ENCODE measurements at regions not wholly inside any gene's neighbourhood (a gene's known extent, or its start where the extent isn't known, plus 50 kb on each side); places are given as distances from the start of the nearest gene placed in this dataset.
"Not testable (repeated sequence)": the region's sequence is repeated elsewhere in the genome, so short reads cannot be mapped to it uniquely, and the experiment has no call there.

DNA sequence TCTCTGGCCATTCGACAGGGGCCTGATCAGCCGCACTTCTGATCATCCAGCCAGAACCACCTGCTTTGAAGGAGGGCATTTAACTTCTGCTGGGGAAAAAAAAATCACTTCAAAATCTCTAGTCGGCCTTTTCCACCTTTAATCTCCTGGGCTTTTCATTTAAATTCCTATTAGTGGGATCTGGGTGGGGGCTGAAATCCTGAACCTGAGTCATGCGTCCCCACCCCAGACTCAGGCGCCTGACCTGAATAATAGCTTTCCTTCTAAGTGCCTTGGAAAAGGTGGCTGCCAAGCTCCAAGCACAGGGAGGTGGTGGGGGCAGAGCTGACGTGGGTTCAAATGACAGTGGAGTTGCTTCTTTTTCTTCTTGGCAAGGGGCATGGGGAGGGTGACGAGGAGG, 246.0 kb upstream of the EXOC2 start:
- Histone ChIP-seq H3K4me3 (ENCODE audit: low read depth, low read length) (no peak overlapping the region), H3K27ac (ENCODE audit: low read depth, low read length) (no peak overlapping the region), H3K27me3 (ENCODE audit: insufficient read depth, low read length) (no peaks in the 10 kb centered on the region), H3K79me2 (ENCODE audit: control insufficient read depth, insufficient read depth, low read length, unreplicated experiment) (no peaks in the 10 kb centered on the region), H2AFZ (ENCODE audit: low read length, unreplicated experiment) (no peak overlapping the region), H3K4me1 (ENCODE audit: control insufficient read depth, insufficient read depth, low read length, unreplicated experiment) (no peaks in the 10 kb centered on the region), H3K36me3 (ENCODE audit: insufficient read depth, low read length) (no peaks in the 10 kb centered on the region)

DNA sequence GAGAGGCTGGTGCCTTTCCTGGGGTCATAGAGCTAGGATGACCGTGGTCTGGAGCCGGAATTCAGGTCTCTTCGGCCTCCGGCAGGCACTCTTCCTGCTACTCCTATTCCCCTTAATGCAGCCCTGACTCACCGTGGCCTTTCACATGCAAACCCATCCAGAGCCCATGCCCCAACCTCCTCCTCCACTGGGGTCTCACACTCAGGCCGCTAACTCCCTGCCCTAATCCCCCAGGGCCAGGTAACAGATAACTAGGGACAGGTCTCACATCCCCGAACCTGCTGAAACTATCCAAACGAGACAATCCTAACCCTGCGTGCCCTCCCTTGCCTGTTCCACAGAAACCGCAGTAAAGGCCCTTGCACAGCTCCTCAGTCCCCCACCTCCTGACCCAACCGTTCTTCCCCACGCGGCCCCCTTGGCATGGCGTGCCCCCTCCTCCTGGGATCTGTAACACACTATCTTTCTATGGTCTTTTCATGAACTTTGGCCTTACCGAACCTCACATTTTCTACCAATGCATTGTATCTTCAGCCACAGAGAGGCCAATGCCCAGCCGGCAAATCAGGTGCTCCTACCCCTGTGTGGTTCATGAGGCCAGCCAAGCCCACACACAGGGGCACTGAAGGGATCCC, 245.4 kb upstream of the EXOC2 start:
- Histone ChIP-seq H3K79me2 (ENCODE audit: control insufficient read depth, insufficient read depth, low read length, unreplicated experiment) (no peaks in the 10 kb centered on the region), H2AFZ (ENCODE audit: low read length, unreplicated experiment) (no peak overlapping the region), H3K4me3 (ENCODE audit: low read depth, low read length) (no peak overlapping the region), H3K4me1 (ENCODE audit: control insufficient read depth, insufficient read depth, low read length, unreplicated experiment) (no peaks in the 10 kb centered on the region), H3K27me3 (ENCODE audit: insufficient read depth, low read length) (no peaks in the 10 kb centered on the region), H3K36me3 (ENCODE audit: insufficient read depth, low read length) (no peaks in the 10 kb centered on the region), H3K27ac (ENCODE audit: low read depth, low read length) (no peak overlapping the region)

GRCh38 chr6:935582-935981, 242.6 kb upstream of the EXOC2 start:
- Histone ChIP-seq H3K36me3 (ENCODE audit: insufficient read depth, low read length) (no peaks in the 10 kb centered on the region), H3K27me3 (ENCODE audit: insufficient read depth, low read length) (no peaks in the 10 kb centered on the region), H2AFZ (ENCODE audit: low read length, unreplicated experiment) (no peak overlapping the region), H3K4me1 (ENCODE audit: control insufficient read depth, insufficient read depth, low read length, unreplicated experiment) (no peaks in the 10 kb centered on the region), H3K79me2 (ENCODE audit: control insufficient read depth, insufficient read depth, low read length, unreplicated experiment) (no peaks in the 10 kb centered on the region), H3K27ac (ENCODE audit: low read depth, low read length) (no peak overlapping the region), H3K4me3 (ENCODE audit: low read depth, low read length) (no peak overlapping the region)

DNA sequence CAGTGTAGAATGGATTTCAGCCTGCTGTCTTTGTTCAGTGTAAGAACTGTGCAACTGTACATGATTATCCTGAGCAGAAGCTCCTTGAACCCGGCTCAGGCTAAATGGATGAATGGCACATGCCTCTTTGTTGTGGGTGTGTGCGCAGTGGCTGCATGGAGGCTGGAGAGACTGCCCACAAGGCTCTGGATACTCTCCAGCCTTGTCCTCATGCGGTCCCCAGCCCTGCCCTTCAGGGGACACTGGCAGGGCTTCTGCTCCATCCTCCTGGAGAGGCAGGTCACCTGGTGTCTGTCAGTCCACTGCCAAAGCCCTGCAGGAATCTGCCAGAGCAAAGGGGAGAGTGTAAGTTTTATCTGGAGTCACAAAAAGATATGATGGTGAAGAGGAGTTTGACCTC, 241.7 kb upstream of the EXOC2 start:
- Histone ChIP-seq H3K27me3 (ENCODE audit: insufficient read depth, low read length) (no peaks in the 10 kb centered on the region), H3K4me3 (ENCODE audit: low read depth, low read length) (no peak overlapping the region), H3K79me2 (ENCODE audit: control insufficient read depth, insufficient read depth, low read length, unreplicated experiment) (no peaks in the 10 kb centered on the region), H3K27ac (ENCODE audit: low read depth, low read length) (no peak overlapping the region), H3K4me1 (ENCODE audit: control insufficient read depth, insufficient read depth, low read length, unreplicated experiment) (no peaks in the 10 kb centered on the region), H2AFZ (ENCODE audit: low read length, unreplicated experiment) (no peak overlapping the region), H3K36me3 (ENCODE audit: insufficient read depth, low read length) (no peaks in the 10 kb centered on the region)

DNA sequence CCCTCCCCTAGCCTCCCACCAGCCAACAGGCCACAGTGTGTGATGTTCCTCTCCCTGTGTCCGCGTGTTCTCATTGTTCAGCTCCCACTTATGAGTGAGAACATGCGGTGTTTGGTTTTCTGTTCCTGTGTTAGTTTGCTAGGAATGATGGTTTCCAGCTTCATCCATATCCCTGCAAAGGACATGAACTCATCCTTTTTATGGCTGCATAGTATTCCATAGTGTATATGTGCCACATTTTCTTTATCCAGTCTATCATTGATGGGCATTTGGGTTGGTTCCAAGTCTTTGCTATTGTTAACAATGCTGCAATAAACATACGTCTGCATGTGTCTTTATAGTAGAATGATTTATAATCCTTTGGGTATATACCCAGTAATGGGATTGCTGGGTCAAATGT, 239.0 kb upstream of the EXOC2 start:
- H3K27ac ChIP-seq (ENCODE audit: low read depth, low read length); H3K27me3 ChIP-seq (ENCODE audit: insufficient read depth, low read length); H3K4me3 ChIP-seq (ENCODE audit: low read depth, low read length); H3K4me1 ChIP-seq (ENCODE audit: control insufficient read depth, insufficient read depth, low read length, unreplicated experiment); H3K79me2 ChIP-seq (ENCODE audit: control insufficient read depth, insufficient read depth, low read length, unreplicated experiment); H3K36me3 ChIP-seq (ENCODE audit: insufficient read depth, low read length); H2AFZ ChIP-seq (ENCODE audit: low read length, unreplicated experiment): not testable (repeated sequence)

DNA sequence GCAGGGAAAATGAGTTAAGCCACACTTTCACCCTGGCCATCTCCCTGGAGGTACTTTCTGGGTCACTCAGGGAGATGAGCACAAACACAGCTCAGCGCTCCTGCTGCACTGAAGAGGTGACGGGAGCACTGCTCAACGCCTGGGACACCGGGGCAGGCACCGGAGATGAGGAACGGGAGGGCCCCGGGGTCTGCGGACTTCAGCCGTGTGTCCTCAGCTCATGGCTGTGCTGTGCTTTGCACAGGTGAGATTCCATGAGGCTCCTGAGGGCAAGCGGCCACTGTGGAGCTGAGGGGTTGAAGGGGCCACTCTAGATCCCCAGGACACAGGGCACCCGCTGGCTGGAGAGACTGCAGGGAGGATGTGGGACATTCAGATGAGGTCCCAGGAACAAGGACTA, 234.2 kb upstream of the EXOC2 start:
- Histone ChIP-seq H3K36me3 (ENCODE audit: insufficient read depth, low read length) (no peaks in the 10 kb centered on the region), H3K4me3 (ENCODE audit: low read depth, low read length) (no peak overlapping the region), H3K27me3 (ENCODE audit: insufficient read depth, low read length) (no peaks in the 10 kb centered on the region), H3K79me2 (ENCODE audit: control insufficient read depth, insufficient read depth, low read length, unreplicated experiment) (no peaks in the 10 kb centered on the region), H3K4me1 (ENCODE audit: control insufficient read depth, insufficient read depth, low read length, unreplicated experiment) (no peaks in the 10 kb centered on the region), H2AFZ (ENCODE audit: low read length, unreplicated experiment) (no peak overlapping the region), H3K27ac (ENCODE audit: low read depth, low read length) (no peak overlapping the region)

GRCh38 chr6:925656-926213, 232.8 kb upstream of the EXOC2 start:
- no peaks in the 10 kb centered on the region for H3K79me2 ChIP-seq (ENCODE audit: control insufficient read depth, insufficient read depth, low read length, unreplicated experiment)
- H3K27me3 ChIP-seq (ENCODE audit: insufficient read depth, low read length) = no peaks in the 10 kb centered on the region
- H3K4me1 ChIP-seq (ENCODE audit: control insufficient read depth, insufficient read depth, low read length, unreplicated experiment) = no peaks in the 10 kb centered on the region
- no peak overlapping the region for H3K4me3 ChIP-seq (ENCODE audit: low read depth, low read length)
- H3K27ac ChIP-seq (ENCODE audit: low read depth, low read length) = no peak overlapping the region
- no peaks in the 10 kb centered on the region for H3K36me3 ChIP-seq (ENCODE audit: insufficient read depth, low read length)
- no peak overlapping the region for H2AFZ ChIP-seq (ENCODE audit: low read length, unreplicated experiment)

GRCh38 chr6:924661-925060, 231.7 kb upstream of the EXOC2 start:
- H3K36me3 ChIP-seq (ENCODE audit: insufficient read depth, low read length) = no peaks in the 10 kb centered on the region
- no peak overlapping the region for H2AFZ ChIP-seq (ENCODE audit: low read length, unreplicated experiment)
- no peaks in the 10 kb centered on the region for H3K27me3 ChIP-seq (ENCODE audit: insufficient read depth, low read length)
- H3K4me3 ChIP-seq (ENCODE audit: low read depth, low read length) = no peak overlapping the region
- no peaks in the 10 kb centered on the region for H3K79me2 ChIP-seq (ENCODE audit: control insufficient read depth, insufficient read depth, low read length, unreplicated experiment)
- H3K27ac ChIP-seq (ENCODE audit: low read depth, low read length) = no peak overlapping the region
- no peaks in the 10 kb centered on the region for H3K4me1 ChIP-seq (ENCODE audit: control insufficient read depth, insufficient read depth, low read length, unreplicated experiment)

- no peaks in the 10 kb centered on the region for H3K27me3 ChIP-seq (ENCODE audit: insufficient read depth, low read length)
- no peak overlapping the region for H2AFZ ChIP-seq (ENCODE audit: low read length, unreplicated experiment)
- no peaks in the 10 kb centered on the region for H3K36me3 ChIP-seq (ENCODE audit: insufficient read depth, low read length)
- no peaks in the 10 kb centered on the region for H3K79me2 ChIP-seq (ENCODE audit: control insufficient read depth, insufficient read depth, low read length, unreplicated experiment)
- H3K4me3 ChIP-seq (ENCODE audit: low read depth, low read length) = no peak overlapping the region
- no peaks in the 10 kb centered on the region for H3K4me1 ChIP-seq (ENCODE audit: control insufficient read depth, insufficient read depth, low read length, unreplicated experiment)
- H3K27ac ChIP-seq (ENCODE audit: low read depth, low read length) = no peak overlapping the region
These were observed 228.5 kb upstream of the EXOC2 start for GRCh38 chr6:921400-921799.

- Histone ChIP-seq H3K27ac (ENCODE audit: low read depth, low read length) (no peak overlapping the region), H3K79me2 (ENCODE audit: control insufficient read depth, insufficient read depth, low read length, unreplicated experiment) (no peaks in the 10 kb centered on the region), H3K4me1 (ENCODE audit: control insufficient read depth, insufficient read depth, low read length, unreplicated experiment) (no peaks in the 10 kb centered on the region), H3K4me3 (ENCODE audit: low read depth, low read length) (no peak overlapping the region), H3K27me3 (ENCODE audit: insufficient read depth, low read length) (no peaks in the 10 kb centered on the region), H2AFZ (ENCODE audit: low read length, unreplicated experiment) (no peak overlapping the region), H3K36me3 (ENCODE audit: insufficient read depth, low read length) (no peaks in the 10 kb centered on the region)
These were observed 227.6 kb upstream of the EXOC2 start for GRCh38 chr6:920512-920911.

DNA sequence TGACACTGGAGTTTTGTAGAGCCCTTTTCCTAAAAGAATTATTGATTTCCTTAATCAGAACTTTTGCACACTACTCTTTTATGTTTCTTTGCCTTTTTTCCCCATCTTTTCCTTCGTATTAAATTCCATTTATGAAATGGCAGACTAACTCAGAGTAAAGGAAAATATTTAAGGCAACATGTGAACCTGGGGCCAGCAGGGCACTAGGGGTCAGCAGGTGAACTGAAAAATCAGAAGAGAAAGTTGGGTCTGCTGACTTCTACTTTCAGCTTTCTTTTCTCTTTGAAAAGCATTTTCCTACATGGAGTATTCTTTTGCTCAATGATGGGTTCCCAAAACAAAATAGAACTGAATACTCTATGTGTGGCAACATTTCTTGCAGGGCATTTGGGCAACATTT, 226.6 kb upstream of the EXOC2 start:
- Histone ChIP-seq H3K79me2 (ENCODE audit: control insufficient read depth, insufficient read depth, low read length, unreplicated experiment) (no peaks in the 10 kb centered on the region), H3K36me3 (ENCODE audit: insufficient read depth, low read length) (no peaks in the 10 kb centered on the region), H3K4me3 (ENCODE audit: low read depth, low read length) (no peak overlapping the region), H3K27me3 (ENCODE audit: insufficient read depth, low read length) (no peaks in the 10 kb centered on the region), H2AFZ (ENCODE audit: low read length, unreplicated experiment) (no peak overlapping the region), H3K27ac (ENCODE audit: low read depth, low read length) (no peak overlapping the region), H3K4me1 (ENCODE audit: control insufficient read depth, insufficient read depth, low read length, unreplicated experiment) (no peaks in the 10 kb centered on the region)
